Fibroblast of peridontal ligament (primary cell): ENCODE measurements at regions not wholly inside any gene's neighbourhood (a gene's known extent, or its start where the extent isn't known, plus 50 kb on each side); places are given as distances from the start of the nearest gene placed in this dataset.

ENCODE experiments used
- DNase-seq: peaks from one replicate; pipeline ENCODE4 v3.0.0-alpha.2; 2010; ENCODE audit errors: extremely low read depth

GRCh38 chr20:19928328-19929011 is 88.7 kb upstream of the NAA20 start:
- no peak for DNase-seq

- no peak for DNase-seq
Observed at GRCh38 chr20:19929012-19929360, 88.2 kb upstream of the NAA20 start.

- no peak for DNase-seq
Observed at GRCh38 chr20:19929481-19930145, 87.5 kb upstream of the NAA20 start.

- no peak for DNase-seq
Observed at GRCh38 chr20:19930426-19930825, 86.7 kb upstream of the NAA20 start.

- DNase-seq = peak; percentile 83
Observed at GRCh38 chr20:19932170-19932667, 84.9 kb upstream of the NAA20 start.

GRCh38 chr20:19934792-19935491 is 82.2 kb upstream of the NAA20 start:
- DNase-seq = peak; percentile 67

- no peak for DNase-seq
Observed at GRCh38 chr20:19935842-19936241, 81.3 kb upstream of the NAA20 start.

- DNase-seq = no peak
Observed at GRCh38 chr20:19936466-19937200, 80.5 kb upstream of the NAA20 start.

GRCh38 chr20:19937218-19937617 is 79.9 kb upstream of the NAA20 start:
- no peak for DNase-seq

- DNase-seq = no peak
Observed at GRCh38 chr20:19937651-19938420, 79.3 kb upstream of the NAA20 start.

- DNase-seq = no peak
Observed at GRCh38 chr20:19938421-19939090, 78.6 kb upstream of the NAA20 start.

- no peak for DNase-seq
Observed at GRCh38 chr20:19940988-19941460, 76.1 kb upstream of the NAA20 start.

GRCh38 chr20:19942611-19943010 is 74.6 kb upstream of the NAA20 start:
- DNase-seq = no peak

- no peak for DNase-seq
Observed at GRCh38 chr20:19943061-19943521, 74.1 kb upstream of the NAA20 start.

- DNase-seq = peak; percentile 68
Observed at GRCh38 chr20:19944772-19945459, 72.2 kb upstream of the NAA20 start.

GRCh38 chr20:19945732-19946670 is 71.2 kb upstream of the NAA20 start:
- no peak for DNase-seq

GRCh38 chr20:19947611-19948264 is 69.4 kb upstream of the NAA20 start:
- DNase-seq = peak; percentile 30

GRCh38 chr20:19949195-19949867 is 67.8 kb upstream of the NAA20 start:
- no peak for DNase-seq
